GM19239 (cell line): ENCODE measurements at regions not wholly inside any gene's neighbourhood (a gene's known extent, or its start where the extent isn't known, plus 50 kb on each side); places are given as distances from the start of the nearest gene placed in this dataset.
"Not testable (repeated sequence)": the region's sequence is repeated elsewhere in the genome, so short reads cannot be mapped to it uniquely, and the experiment has no call there.

Experiments used
- DNase-seq: peaks from one replicate; pipeline ENCODE4 v3.0.0; 2011; ENCODE audit warnings: low spot score; ENCODE audit not compliant: insufficient read length
- FAIRE-seq: peaks from 2 replicates; lab custom pipeline; 2011; peaks lifted over from hg19 to GRCh38; lab: Jason Lieb, UNC

- DNase-seq = no peak
- FAIRE-seq = no peak
Measured at GRCh38 chr11:129625930-129626329, 189.7 kb upstream of the TMEM45B start.

GRCh38 chr11:129631201-129631600, 184.4 kb upstream of the TMEM45B start:
- FAIRE-seq = no peak
- DNase-seq = no peak

GRCh38 chr11:129636926-129637325, 178.7 kb upstream of the TMEM45B start:
- FAIRE-seq (no peak), DNase-seq (no peak)

GRCh38 chr11:129637473-129637872, 178.2 kb upstream of the TMEM45B start:
- FAIRE-seq (no peak), DNase-seq (no peak)

GRCh38 chr11:129637983-129638776, 177.5 kb upstream of the TMEM45B start:
- FAIRE-seq = no peak
- no peak for DNase-seq

GRCh38 chr11:129639300-129639699, 176.3 kb upstream of the TMEM45B start:
- no peak for DNase-seq
- no peak for FAIRE-seq

- FAIRE-seq = no peak
- DNase-seq = no peak
Measured at GRCh38 chr11:129640671-129641070, 175.0 kb upstream of the TMEM45B start.

GRCh38 chr11:129643031-129643721, 172.5 kb upstream of the TMEM45B start:
- FAIRE-seq (no peak), DNase-seq (no peak)

GRCh38 chr11:129644326-129644725, 171.3 kb upstream of the TMEM45B start:
- no peak for FAIRE-seq
- DNase-seq = no peak

- no peak for DNase-seq
- FAIRE-seq = no peak
Measured at GRCh38 chr11:129645943-129646342, 169.7 kb upstream of the TMEM45B start.

- DNase-seq, FAIRE-seq: not testable (repeated sequence)
Measured at GRCh38 chr11:129650044-129650443, 165.6 kb upstream of the TMEM45B start.

GRCh38 chr11:129652835-129653234, 162.8 kb upstream of the TMEM45B start:
- DNase-seq = no peak
- FAIRE-seq = no peak

- no peak for DNase-seq
- no peak for FAIRE-seq
Measured at GRCh38 chr11:129655247-129655832, 160.3 kb upstream of the TMEM45B start.

- DNase-seq (no peak), FAIRE-seq (no peak)
Measured at GRCh38 chr11:129657866-129658525, 157.7 kb upstream of the TMEM45B start.

- DNase-seq (no peak), FAIRE-seq (no peak)
Measured at GRCh38 chr11:129658526-129658867, 157.2 kb upstream of the TMEM45B start.

- FAIRE-seq = no peak
- no peak for DNase-seq
Measured at GRCh38 chr11:129680907-129681306, 134.7 kb upstream of the TMEM45B start.

GRCh38 chr11:129681344-129682114, 134.1 kb upstream of the TMEM45B start:
- DNase-seq = no peak
- no peak for FAIRE-seq

GRCh38 chr11:129686269-129686668, 129.4 kb upstream of the TMEM45B start:
- FAIRE-seq (no peak), DNase-seq (no peak)

- no peak for FAIRE-seq
- DNase-seq = no peak
Measured at GRCh38 chr11:129691142-129691541, 124.5 kb upstream of the TMEM45B start.

- FAIRE-seq (no peak), DNase-seq (no peak)
Measured at GRCh38 chr11:129694538-129694937, 121.1 kb upstream of the TMEM45B start.
